ENCODE measurements at regions not wholly inside any gene's neighbourhood (a gene's known extent, or its start where the extent isn't known, plus 50 kb on each side); places are given as distances from the start of the nearest gene placed in this dataset.

DNA sequence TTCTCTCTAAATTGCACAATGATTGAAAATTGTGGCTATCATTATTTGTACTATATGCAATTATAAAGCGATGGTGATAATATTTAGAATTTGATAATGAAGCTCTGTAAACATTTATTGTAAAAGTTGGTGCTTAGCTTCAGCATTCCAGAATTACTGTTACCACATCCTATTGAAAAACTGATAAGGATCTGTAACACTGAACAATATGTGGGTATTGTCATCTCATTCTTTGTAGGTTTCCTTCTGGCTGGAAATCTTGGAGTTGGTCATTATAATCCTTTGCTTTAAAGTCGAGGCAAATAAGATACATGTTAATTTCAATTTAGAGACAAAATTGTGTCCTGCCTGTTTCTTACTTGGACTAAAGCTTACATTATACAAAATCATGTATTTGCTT lies 323.4 kb upstream of the GOLIM4 start:
- WGBS, 4 donors = 54 to 75% (median 70%) methylated on average over 2 of the region's 2 CpGs
- H3K36me3 ChIP-seq (replicated peaks in 1 of 2) = no peaks in the 10 kb centered on the region
- H3K4me3 ChIP-seq = no peak overlapping the region
- no peaks in the 10 kb centered on the region for H3K4me1 ChIP-seq (replicated peaks in 1 of 2)
- no peak for DNase-seq
- no peaks in the 10 kb centered on the region for H3K27me3 ChIP-seq
- H3K9me3 ChIP-seq (replicated peaks in 1 of 3) = no peaks in the 10 kb centered on the region
- no peak overlapping the region for H3K27ac ChIP-seq
- intact Hi-C loops (cut with DNase I) = no loop called here
- no peak for TF ChIP-seq POLR2A (IDR thresholded peaks at IDR 0.05)
- TF ChIP-seq, protein P1, sequence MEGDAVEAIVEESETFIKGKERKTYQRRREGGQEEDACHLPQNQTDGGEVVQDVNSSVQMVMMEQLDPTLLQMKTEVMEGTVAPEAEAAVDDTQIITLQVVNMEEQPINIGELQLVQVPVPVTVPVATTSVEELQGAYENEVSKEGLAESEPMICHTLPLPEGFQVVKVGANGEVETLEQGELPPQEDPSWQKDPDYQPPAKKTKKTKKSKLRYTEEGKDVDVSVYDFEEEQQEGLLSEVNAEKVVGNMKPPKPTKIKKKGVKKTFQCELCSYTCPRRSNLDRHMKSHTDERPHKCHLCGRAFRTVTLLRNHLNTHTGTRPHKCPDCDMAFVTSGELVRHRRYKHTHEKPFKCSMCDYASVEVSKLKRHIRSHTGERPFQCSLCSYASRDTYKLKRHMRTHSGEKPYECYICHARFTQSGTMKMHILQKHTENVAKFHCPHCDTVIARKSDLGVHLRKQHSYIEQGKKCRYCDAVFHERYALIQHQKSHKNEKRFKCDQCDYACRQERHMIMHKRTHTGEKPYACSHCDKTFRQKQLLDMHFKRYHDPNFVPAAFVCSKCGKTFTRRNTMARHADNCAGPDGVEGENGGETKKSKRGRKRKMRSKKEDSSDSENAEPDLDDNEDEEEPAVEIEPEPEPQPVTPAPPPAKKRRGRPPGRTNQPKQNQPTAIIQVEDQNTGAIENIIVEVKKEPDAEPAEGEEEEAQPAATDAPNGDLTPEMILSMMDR (IDR thresholded peaks at IDR 0.05) = no peak

DNA sequence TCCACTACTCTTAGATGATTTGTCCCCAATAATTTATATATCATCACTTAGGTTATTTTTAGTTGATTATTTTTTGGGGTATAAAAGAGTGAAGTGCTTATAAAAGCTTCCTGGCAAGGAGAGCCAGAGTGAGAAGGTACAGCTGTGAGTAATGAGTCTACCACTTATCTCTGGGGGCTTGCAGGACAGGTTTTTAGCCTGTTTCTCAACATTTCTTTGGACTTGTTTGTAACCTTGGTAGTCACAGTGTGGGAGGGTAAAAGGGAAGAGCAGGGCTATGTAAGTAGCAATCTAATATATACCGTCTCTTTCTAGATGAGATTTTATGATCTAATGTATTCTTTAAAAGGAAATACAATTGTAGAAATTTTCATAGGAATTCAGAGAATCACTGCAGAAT lies 321.3 kb upstream of the GOLIM4 start:
- H3K9me3 ChIP-seq (replicated peaks in 1 of 3) = no peaks in the 10 kb centered on the region
- no peaks in the 10 kb centered on the region for H3K4me1 ChIP-seq (replicated peaks in 1 of 2)
- no peak overlapping the region for H3K4me3 ChIP-seq
- no peak for TF ChIP-seq POLR2A (IDR thresholded peaks at IDR 0.05)
- TF ChIP-seq, protein P1 (IDR thresholded peaks at IDR 0.05) = no peak
- H3K27ac ChIP-seq = no peak overlapping the region
- 69 to 79% (median 75%) methylated on average over 1 of the region's 1 CpG for WGBS, 4 donors
- no peak for DNase-seq
- intact Hi-C loops (cut with DNase I) = no loop called here
- H3K27me3 ChIP-seq = no peaks in the 10 kb centered on the region
- H3K36me3 ChIP-seq (replicated peaks in 1 of 2) = no peaks in the 10 kb centered on the region

DNA sequence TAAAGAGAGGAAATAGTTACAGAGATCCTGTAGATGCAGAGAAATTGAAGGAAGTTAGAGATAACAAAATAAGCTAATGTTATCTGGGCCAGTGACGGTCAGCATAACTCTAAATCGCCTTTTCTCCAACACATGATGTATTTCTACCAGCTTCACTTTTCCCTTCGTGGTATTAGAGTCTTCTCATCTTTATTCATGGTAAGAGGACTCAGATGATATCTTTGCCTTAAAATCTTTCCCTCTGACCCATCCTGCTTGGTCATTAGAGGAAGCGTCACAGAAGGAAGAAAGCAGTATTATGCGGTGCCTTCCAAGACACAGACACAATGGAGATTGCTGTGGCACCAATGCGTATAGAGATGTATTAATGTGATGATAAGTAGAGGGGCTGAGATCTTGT lies 320.7 kb upstream of the GOLIM4 start:
- no peak overlapping the region for H3K4me3 ChIP-seq
- no peak for TF ChIP-seq POLR2A (IDR thresholded peaks at IDR 0.05)
- TF ChIP-seq, protein P1 (IDR thresholded peaks at IDR 0.05) = no peak
- intact Hi-C loops (cut with DNase I) = no loop called here
- H3K9me3 ChIP-seq (replicated peaks in 1 of 3) = no peaks in the 10 kb centered on the region
- no peak for DNase-seq
- no peak overlapping the region for H3K27ac ChIP-seq
- 75 to 79% (median 76%) methylated on average over 6 of the region's 6 CpGs for WGBS, 4 donors
- no peaks in the 10 kb centered on the region for H3K4me1 ChIP-seq (replicated peaks in 1 of 2)
- H3K27me3 ChIP-seq = no peaks in the 10 kb centered on the region
- no peaks in the 10 kb centered on the region for H3K36me3 ChIP-seq (replicated peaks in 1 of 2)

DNA sequence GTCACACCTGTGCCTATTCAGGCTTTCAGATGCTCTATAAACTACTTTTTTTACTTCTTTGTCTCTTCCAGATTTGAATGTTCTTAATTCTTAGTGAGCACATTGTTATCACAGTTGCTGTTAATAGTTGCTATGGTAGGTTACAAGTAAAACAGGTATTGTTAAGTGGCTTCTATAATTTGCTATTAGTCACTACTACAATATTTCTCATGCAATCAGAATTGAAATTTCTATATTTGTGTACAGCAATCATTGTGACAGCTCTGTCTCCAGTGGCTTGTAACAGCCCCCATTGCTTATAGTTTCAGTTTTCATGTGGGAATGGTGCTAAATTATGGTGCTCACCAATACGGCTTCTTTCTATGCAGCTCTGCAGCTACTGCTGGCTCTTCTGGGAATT lies 318.4 kb upstream of the GOLIM4 start:
- Histone ChIP-seq H3K4me3 (no peak overlapping the region), H3K27ac (no peak overlapping the region), H3K9me3 (replicated peaks in 1 of 3) (no peaks in the 10 kb centered on the region), H3K27me3 (no peaks in the 10 kb centered on the region), H3K4me1 (replicated peaks in 1 of 2) (no peaks in the 10 kb centered on the region), H3K36me3 (replicated peaks in 1 of 2) (no peaks in the 10 kb centered on the region)
- 73 to 86% (median 79%) methylated on average over 1 of the region's 1 CpG for WGBS, 4 donors
- no peak for DNase-seq
- intact Hi-C loops (cut with DNase I) = no loop called here
- TF ChIP-seq POLR2A (IDR thresholded peaks at IDR 0.05) = no peak
- TF ChIP-seq, protein P1 (IDR thresholded peaks at IDR 0.05) = no peak

Data from adrenal gland (tissue), 9 donors.